ENCODE measurements at regions not wholly inside any gene's neighbourhood (a gene's known extent, or its start where the extent isn't known, plus 50 kb on each side); places are given as distances from the start of the nearest gene placed in this dataset.
A peak's percentile ranks its signal among the peaks of the same experiment; 100 is the strongest.

DNA sequence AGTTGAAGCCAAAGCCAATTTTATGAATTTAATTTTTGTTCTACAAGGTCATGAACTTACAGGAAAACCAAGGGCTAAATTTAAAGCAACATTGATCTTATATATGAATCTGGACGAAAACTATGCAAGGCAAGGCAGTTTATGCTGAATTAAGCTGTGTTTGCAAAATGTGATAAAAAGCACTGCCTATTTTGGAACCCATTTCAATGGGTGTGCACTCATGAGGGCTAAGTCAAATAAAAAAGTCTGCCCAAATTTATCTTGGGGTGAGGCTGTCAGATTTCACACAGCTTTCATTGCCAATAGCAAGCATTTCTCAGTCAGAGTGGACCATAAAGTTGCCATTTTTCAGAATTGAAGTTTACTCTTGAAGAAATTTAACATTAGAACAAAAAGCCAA, 199.9 kb downstream of the LURAP1L start:
- TF ChIP-seq, protein P1, sequence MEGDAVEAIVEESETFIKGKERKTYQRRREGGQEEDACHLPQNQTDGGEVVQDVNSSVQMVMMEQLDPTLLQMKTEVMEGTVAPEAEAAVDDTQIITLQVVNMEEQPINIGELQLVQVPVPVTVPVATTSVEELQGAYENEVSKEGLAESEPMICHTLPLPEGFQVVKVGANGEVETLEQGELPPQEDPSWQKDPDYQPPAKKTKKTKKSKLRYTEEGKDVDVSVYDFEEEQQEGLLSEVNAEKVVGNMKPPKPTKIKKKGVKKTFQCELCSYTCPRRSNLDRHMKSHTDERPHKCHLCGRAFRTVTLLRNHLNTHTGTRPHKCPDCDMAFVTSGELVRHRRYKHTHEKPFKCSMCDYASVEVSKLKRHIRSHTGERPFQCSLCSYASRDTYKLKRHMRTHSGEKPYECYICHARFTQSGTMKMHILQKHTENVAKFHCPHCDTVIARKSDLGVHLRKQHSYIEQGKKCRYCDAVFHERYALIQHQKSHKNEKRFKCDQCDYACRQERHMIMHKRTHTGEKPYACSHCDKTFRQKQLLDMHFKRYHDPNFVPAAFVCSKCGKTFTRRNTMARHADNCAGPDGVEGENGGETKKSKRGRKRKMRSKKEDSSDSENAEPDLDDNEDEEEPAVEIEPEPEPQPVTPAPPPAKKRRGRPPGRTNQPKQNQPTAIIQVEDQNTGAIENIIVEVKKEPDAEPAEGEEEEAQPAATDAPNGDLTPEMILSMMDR (IDR thresholded peaks at IDR 0.05; ENCODE audit: insufficient read depth, low read length): no peak
- no peak for DNase-seq (ENCODE audit: low read depth)
- H3K4me3 ChIP-seq (ENCODE audit: low read depth, low read length): no peak overlapping the region

GRCh38 chr9:12975496-12975895, 200.7 kb downstream of the LURAP1L start:
- DNase-seq (ENCODE audit: low read depth): no peak

DNA sequence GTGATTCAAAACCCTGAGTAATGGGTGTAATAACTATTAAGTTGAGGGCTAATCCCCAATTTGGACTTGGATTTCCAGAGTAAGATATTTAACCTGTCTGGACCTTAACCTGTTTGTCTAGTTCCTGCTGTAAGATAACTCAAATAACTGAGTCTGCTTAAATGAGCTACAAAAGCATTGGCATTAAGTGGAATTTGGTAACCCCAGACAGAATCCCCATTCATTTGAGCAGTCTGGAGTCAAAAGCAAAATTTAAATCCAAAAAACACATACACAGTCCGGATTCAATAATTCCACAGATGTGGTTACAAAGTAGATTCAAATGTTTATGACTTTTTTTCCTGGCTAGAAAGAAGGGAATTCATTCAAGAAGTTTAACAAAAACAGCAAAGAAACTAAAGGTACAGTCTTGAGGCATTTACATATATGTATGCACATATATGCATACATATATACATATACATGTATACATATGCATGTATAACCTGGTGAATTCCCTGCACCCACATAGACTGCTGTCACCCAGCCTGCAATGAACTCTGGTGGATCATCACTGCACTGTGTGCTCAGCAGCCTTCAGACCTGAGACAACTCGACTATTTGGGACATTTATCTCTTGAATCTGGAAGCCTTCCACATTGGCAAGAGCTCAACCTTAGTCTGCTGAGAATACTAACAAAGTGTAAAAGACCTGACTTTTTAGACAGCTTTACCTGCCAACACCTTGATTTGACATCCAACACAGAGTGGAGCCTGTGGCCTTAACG, 205.4 kb downstream of the LURAP1L start:
- no peak for DNase-seq (ENCODE audit: low read depth)
- TF ChIP-seq, protein P1 (IDR thresholded peaks at IDR 0.05; ENCODE audit: insufficient read depth, low read length): no peak

More at GRCh38 chr9:12975496-12975895, 200.7 kb downstream of the LURAP1L start:
- TF ChIP-seq, protein P1 (IDR thresholded peaks at IDR 0.05; ENCODE audit: insufficient read depth, low read length): no peak
- no peak overlapping the region for H3K4me3 ChIP-seq (ENCODE audit: low read depth, low read length)

DNA sequence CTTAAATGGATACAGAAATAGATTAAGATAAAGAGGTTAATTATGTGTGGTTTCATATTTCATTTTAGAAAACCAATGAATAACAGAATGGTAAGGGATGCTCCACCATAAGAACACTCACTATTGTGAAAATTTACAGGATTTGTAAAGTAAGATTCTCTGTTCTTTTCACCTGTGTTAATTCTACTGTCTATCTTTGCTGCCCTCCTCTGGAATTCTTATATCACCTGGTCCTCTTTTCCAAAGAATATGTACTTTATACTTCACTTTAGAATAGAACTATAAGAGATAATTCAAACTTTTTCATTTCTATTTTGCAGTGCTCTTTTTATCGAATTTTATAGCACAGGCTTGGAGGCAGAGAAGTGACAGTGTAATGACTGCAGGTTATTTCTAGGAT, 213.4 kb downstream of the LURAP1L start:
- no peak for DNase-seq (ENCODE audit: low read depth)
- H3K4me3 ChIP-seq (ENCODE audit: low read depth, low read length): no peak overlapping the region
- TF ChIP-seq, protein P1 (IDR thresholded peaks at IDR 0.05; ENCODE audit: insufficient read depth, low read length): no peak

More for the DNA sequence above, 205.4 kb downstream of the LURAP1L start:
- H3K4me3 ChIP-seq (ENCODE audit: low read depth, low read length): no peak overlapping the region

GRCh38 chr9:12989669-12990068, 214.8 kb downstream of the LURAP1L start:
- no peak for DNase-seq (ENCODE audit: low read depth)
- TF ChIP-seq, protein P1 (IDR thresholded peaks at IDR 0.05; ENCODE audit: insufficient read depth, low read length): no peak
- no peak overlapping the region for H3K4me3 ChIP-seq (ENCODE audit: low read depth, low read length)

DNA sequence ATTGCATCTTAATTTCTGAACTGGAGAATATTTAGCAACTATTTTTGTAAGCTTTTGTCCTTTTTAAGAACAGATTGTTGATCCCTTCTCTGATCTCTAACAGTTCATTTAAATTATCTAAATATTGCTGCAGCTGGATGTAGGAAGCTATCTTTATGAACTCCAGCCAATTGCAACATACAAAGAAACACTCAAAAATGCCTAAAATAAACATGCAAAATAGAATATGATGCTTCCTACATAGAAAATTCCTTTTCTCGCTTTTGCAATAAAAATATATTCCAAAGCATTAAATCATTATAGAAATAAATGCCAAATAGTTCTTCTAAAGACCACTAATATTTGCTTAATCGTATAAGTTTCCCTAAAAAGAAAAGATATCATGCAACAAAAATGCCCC, 218.6 kb downstream of the LURAP1L start:
- DNase-seq (ENCODE audit: low read depth): peak; percentile 18
- H3K4me3 ChIP-seq (ENCODE audit: low read depth, low read length): no peak overlapping the region
- TF ChIP-seq, protein P1 (IDR thresholded peaks at IDR 0.05; ENCODE audit: insufficient read depth, low read length): no peak
